Neural cell (in vitro differentiated cells): ENCODE measurements at regions not wholly inside any gene's neighbourhood (a gene's known extent, or its start where the extent isn't known, plus 50 kb on each side); places are given as distances from the start of the nearest gene placed in this dataset.

Source experiments
- CTCF ChIP-seq: fragments of 450-650 bp; IDR thresholded peaks from 2 replicates; pipeline ENCODE4 v1.5.1; 2014; ENCODE audit warnings: antibody characterized with exemption, mild to moderate bottlenecking, moderate library complexity; ENCODE audit not compliant: poor library complexity, severe bottlenecking
- EP300 ChIP-seq: fragments of 450-650 bp; conservative IDR thresholded peaks from 2 replicates; pipeline ENCODE4 v1.6.1; 2014; ENCODE audit warnings: antibody characterized with exemption, mild to moderate bottlenecking, moderate library complexity; ENCODE audit not compliant: poor library complexity, severe bottlenecking
- EZH2 ChIP-seq: fragments of 200-600, 300-800 bp; shearing (Covaris generic), sonication (generic); IDR thresholded peaks from 2 replicates; pipeline ENCODE4 v1.6.1; 2014; ENCODE audit warnings: antibody characterized with exemption, low read length, borderline replicate concordance, mild to moderate bottlenecking; ENCODE audit not compliant: insufficient read depth, poor library complexity, severe bottlenecking
- MXI1 ChIP-seq: fragments of 450-650 bp; conservative IDR thresholded peaks from 2 replicates; pipeline ENCODE4 v1.6.1; 2014; ENCODE audit warnings: antibody characterized with exemption, mild to moderate bottlenecking; ENCODE audit not compliant: poor library complexity, severe bottlenecking
- POLR2AphosphoS5 ChIP-seq: IDR thresholded peaks from 2 replicates; pipeline ENCODE4 v1.6.1; 2012
- TF ChIP-seq, protein P1 (sequence below): IDR thresholded peaks from 2 replicates; pipeline ENCODE4 v1.6.1; 2012; ENCODE audit warnings: borderline replicate concordance

DNA sequence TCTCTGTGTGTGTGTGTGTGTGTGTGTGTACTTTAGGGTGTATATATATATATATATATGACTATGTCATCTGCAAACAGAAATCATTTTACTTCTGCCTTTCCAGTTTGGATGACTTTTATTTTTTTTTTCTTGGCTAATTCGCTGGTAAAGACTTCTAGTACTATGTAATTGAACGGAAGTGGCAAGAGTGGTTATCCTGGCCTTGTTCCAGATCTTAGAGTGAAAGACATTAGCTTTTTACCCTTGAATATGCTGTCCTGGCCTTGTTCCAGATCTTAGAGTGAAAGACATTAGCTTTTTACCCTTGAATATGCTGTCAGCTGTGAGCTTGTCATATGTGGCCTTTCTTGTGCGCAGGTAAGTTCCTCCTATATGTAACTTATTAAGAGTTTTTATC, 72.7 kb upstream of the MYOCD start:
- TF ChIP-seq, protein P1, sequence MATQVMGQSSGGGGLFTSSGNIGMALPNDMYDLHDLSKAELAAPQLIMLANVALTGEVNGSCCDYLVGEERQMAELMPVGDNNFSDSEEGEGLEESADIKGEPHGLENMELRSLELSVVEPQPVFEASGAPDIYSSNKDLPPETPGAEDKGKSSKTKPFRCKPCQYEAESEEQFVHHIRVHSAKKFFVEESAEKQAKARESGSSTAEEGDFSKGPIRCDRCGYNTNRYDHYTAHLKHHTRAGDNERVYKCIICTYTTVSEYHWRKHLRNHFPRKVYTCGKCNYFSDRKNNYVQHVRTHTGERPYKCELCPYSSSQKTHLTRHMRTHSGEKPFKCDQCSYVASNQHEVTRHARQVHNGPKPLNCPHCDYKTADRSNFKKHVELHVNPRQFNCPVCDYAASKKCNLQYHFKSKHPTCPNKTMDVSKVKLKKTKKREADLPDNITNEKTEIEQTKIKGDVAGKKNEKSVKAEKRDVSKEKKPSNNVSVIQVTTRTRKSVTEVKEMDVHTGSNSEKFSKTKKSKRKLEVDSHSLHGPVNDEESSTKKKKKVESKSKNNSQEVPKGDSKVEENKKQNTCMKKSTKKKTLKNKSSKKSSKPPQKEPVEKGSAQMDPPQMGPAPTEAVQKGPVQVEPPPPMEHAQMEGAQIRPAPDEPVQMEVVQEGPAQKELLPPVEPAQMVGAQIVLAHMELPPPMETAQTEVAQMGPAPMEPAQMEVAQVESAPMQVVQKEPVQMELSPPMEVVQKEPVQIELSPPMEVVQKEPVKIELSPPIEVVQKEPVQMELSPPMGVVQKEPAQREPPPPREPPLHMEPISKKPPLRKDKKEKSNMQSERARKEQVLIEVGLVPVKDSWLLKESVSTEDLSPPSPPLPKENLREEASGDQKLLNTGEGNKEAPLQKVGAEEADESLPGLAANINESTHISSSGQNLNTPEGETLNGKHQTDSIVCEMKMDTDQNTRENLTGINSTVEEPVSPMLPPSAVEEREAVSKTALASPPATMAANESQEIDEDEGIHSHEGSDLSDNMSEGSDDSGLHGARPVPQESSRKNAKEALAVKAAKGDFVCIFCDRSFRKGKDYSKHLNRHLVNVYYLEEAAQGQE = no peak
- TF ChIP-seq EP300 = no peak
- TF ChIP-seq POLR2AphosphoS5 = no peak
- TF ChIP-seq CTCF = no peak
- TF ChIP-seq MXI1 = no peak
- TF ChIP-seq EZH2 = no peak
